HepG2 (cell line): ENCODE measurements at regions not wholly inside any gene's neighbourhood (a gene's known extent, or its start where the extent isn't known, plus 50 kb on each side); places are given as distances from the start of the nearest gene placed in this dataset.

ENCODE experiments used
- ATM ChIP-seq: fragments of 450-650 bp; IDR thresholded peaks from 2 replicates; pipeline ENCODE4 v1.7.1; 2017; ENCODE audit warnings: mild to moderate bottlenecking, borderline replicate concordance
- ELK4 ChIP-seq: sonication (generic); formaldehyde crosslinking; IDR thresholded peaks from 2 replicates; pipeline ENCODE4 v1.9.0; 2021; ENCODE audit warnings: missing genetic modification reagents, borderline replicate concordance
- GABPB1 ChIP-seq: IDR thresholded peaks from 2 replicates; pipeline ENCODE4 v1.6.1; 2016; ENCODE audit warnings: mild to moderate bottlenecking, missing genetic modification reagents, moderate library complexity, missing compliant biosample characterization
- HNRNPLL ChIP-seq: fragments of 200-400 bp; formaldehyde crosslinking; IDR thresholded peaks from 2 replicates; pipeline ENCODE4 v1.6.1; 2017; ENCODE audit warnings: mild to moderate bottlenecking, low read depth, low read length; ENCODE audit not compliant: poor library complexity, severe bottlenecking
- MAZ ChIP-seq, 2 experiments: sonication (generic) in 1 of 2; formaldehyde crosslinking in 1 of 2; IDR thresholded peaks; 2 replicates each; pipeline versions ENCODE4 v1.5.0 to v1.6.1; 2012 to 2020; ENCODE audit warnings: low read depth in 2 of 2, mild to moderate bottlenecking in 2 of 2, borderline replicate concordance in 1 of 2, improper control_type of control experiment in 1 of 2, low read length in 1 of 2, missing genetic modification reagents in 1 of 2, moderate library complexity in 1 of 2
- PHF20 ChIP-seq: sonication (generic); formaldehyde crosslinking; IDR thresholded peaks from 2 replicates; pipeline ENCODE4 v1.5.0; 2020; ENCODE audit warnings: mild to moderate bottlenecking, missing genetic modification reagents
- PHF21A ChIP-seq: sonication (generic); formaldehyde crosslinking; IDR thresholded peaks from 2 replicates; pipeline ENCODE4 v1.5.0; 2020; ENCODE audit warnings: mild to moderate bottlenecking, missing genetic modification reagents
- POLR2A ChIP-seq, 2 experiments: IDR thresholded peaks; 2 replicates each; pipeline ENCODE4 v1.6.1; 2011; ENCODE audit warnings: low read depth in 2 of 2, low read length in 2 of 2, mild to moderate bottlenecking in 1 of 2, moderate library complexity in 1 of 2; ENCODE audit not compliant: insufficient read depth in 1 of 2
- REST ChIP-seq, 2 experiments: IDR thresholded peaks; 2 replicates each; pipeline ENCODE4 v1.6.1; 2011 to 2012; ENCODE audit warnings: low read length in 2 of 2, borderline replicate concordance in 1 of 2, low read depth in 1 of 2, mild to moderate bottlenecking in 1 of 2, moderate library complexity in 1 of 2
- SRSF9 ChIP-seq: fragments of 200-400 bp; formaldehyde crosslinking; IDR thresholded peaks from 2 replicates; pipeline ENCODE4 v1.6.1; 2018; ENCODE audit warnings: borderline replicate concordance, mild to moderate bottlenecking, low read depth, low read length; ENCODE audit not compliant: insufficient read depth, poor library complexity, severe bottlenecking
- ZNF510 ChIP-seq: sonication (generic); formaldehyde crosslinking; IDR thresholded peaks from 2 replicates; pipeline ENCODE4 v1.4.0; 2020; ENCODE audit warnings: low read depth, mild to moderate bottlenecking, missing genetic modification reagents
- ZNF703 ChIP-seq: sonication (generic); formaldehyde crosslinking; IDR thresholded peaks from 2 replicates; pipeline ENCODE4 v1.5.1; 2020; ENCODE audit warnings: missing genetic modification reagents, mild to moderate bottlenecking, moderate library complexity, borderline replicate concordance
- ZNF792 ChIP-seq: IDR thresholded peaks from 2 replicates; pipeline ENCODE4 v1.6.1; 2016
- TF ChIP-seq, protein P1 (sequence below): sonication (generic); formaldehyde crosslinking; IDR thresholded peaks from 2 replicates; pipeline ENCODE4 v1.5.0; 2020; ENCODE audit warnings: mild to moderate bottlenecking, missing genetic modification reagents, moderate library complexity

DNA sequence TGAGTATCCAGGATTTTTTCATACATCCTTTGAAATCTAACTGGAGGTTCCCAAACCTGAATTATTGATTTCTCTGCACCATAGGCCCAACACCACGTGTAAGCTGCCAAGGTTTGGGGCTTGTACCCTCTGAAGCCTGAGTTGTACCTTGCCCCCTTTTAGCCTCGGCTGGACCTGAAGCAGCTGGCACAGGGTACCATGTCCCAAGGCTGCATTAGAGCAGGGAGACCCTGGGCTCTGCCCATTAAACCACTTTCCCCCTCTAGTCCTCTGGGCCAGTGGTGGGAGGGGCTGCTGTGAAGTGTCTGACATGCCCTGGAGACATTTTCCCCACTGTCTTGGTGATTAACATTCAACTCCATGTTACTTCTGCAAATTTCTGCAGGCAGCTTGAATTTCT, 532.9 kb upstream of the NUDT12 start:
- TF ChIP-seq ZNF703 (CRISPR knock-in tag) (no peak), HNRNPLL (no peak), ZNF510 (CRISPR knock-in tag) (no peak), POLR2A (IDR thresholded peaks at IDR 0.05; ENCODE audit: insufficient read depth in 1 of 2, low read depth in 2 of 2, low read length in 2 of 2) (no peak), GABPB1 (CRISPR knock-in tag) (no peak), ELK4 (no peak), ATM (no peak), PHF20 (no peak), ZNF792 (CRISPR knock-in tag) (no peak), MAZ (IDR thresholded peaks at IDR 0.05; ENCODE audit: borderline replicate concordance, low read depth, low read length) (no peak), MAZ (CRISPR knock-in tag; IDR thresholded peaks at IDR 0.05; ENCODE audit: low read depth) (no peak), PHF21A (CRISPR knock-in tag) (no peak), SRSF9 (no peak), REST (IDR thresholded peaks at IDR 0.05; ENCODE audit: borderline replicate concordance in 1 of 2, low read depth in 1 of 2, low read length in 2 of 2) (no peak)
- TF ChIP-seq, protein P1, sequence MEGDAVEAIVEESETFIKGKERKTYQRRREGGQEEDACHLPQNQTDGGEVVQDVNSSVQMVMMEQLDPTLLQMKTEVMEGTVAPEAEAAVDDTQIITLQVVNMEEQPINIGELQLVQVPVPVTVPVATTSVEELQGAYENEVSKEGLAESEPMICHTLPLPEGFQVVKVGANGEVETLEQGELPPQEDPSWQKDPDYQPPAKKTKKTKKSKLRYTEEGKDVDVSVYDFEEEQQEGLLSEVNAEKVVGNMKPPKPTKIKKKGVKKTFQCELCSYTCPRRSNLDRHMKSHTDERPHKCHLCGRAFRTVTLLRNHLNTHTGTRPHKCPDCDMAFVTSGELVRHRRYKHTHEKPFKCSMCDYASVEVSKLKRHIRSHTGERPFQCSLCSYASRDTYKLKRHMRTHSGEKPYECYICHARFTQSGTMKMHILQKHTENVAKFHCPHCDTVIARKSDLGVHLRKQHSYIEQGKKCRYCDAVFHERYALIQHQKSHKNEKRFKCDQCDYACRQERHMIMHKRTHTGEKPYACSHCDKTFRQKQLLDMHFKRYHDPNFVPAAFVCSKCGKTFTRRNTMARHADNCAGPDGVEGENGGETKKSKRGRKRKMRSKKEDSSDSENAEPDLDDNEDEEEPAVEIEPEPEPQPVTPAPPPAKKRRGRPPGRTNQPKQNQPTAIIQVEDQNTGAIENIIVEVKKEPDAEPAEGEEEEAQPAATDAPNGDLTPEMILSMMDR (CRISPR knock-in tag): no peak
